GM12891 (cell line): ENCODE measurements at regions not wholly inside any gene's neighbourhood (a gene's known extent, or its start where the extent isn't known, plus 50 kb on each side); places are given as distances from the start of the nearest gene placed in this dataset.

Source experiments
- PAX5 ChIP-seq: IDR thresholded peaks from 2 replicates; pipeline ENCODE4 v1.6.1; 2011; ENCODE audit warnings: low read length, moderate library complexity, mild to moderate bottlenecking; ENCODE audit not compliant: insufficient read depth, severe bottlenecking
- POLR2A ChIP-seq: IDR thresholded peaks from 2 replicates; pipeline ENCODE4 v1.6.1; 2011; ENCODE audit warnings: low read depth, low read length, control low read depth
- POLR2AphosphoS5 ChIP-seq: IDR thresholded peaks from 2 replicates; pipeline ENCODE4 v1.6.1; 2011; ENCODE audit warnings: low read depth, low read length, control low read depth
- SPI1 ChIP-seq: IDR thresholded peaks from 2 replicates; pipeline ENCODE4 v1.6.1; 2011; ENCODE audit warnings: low read depth, low read length, control low read depth
- TAF1 ChIP-seq: IDR thresholded peaks from 2 replicates; pipeline ENCODE4 v1.6.1; 2011; ENCODE audit warnings: low read depth, low read length, control low read depth

DNA sequence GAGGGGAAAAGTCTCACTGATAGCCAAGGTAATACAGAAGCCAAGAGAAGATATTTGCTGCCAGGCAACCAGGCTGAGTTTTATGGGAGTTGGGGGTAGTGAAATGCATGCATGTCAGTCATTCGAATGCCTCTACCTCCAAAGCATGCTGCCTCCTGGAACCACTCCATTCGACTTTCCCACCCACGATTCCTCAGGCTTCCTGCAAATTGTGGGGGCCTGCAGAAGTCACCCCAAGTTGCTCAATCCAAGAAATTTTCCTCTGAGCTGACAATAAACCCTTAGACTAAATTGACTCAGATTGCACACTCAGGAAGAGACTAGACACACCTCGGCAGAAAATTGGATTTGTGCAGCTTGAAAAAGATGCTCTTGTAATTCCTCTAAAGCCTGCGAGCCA lies 73.6 kb upstream of the GRK3 start:
- TF ChIP-seq POLR2AphosphoS5 (no peak), POLR2A (no peak), TAF1 (no peak), SPI1 (no peak), PAX5 (no peak)
